ENCODE measurements at regions not wholly inside any gene's neighbourhood (a gene's known extent, or its start where the extent isn't known, plus 50 kb on each side); places are given as distances from the start of the nearest gene placed in this dataset.

DNA sequence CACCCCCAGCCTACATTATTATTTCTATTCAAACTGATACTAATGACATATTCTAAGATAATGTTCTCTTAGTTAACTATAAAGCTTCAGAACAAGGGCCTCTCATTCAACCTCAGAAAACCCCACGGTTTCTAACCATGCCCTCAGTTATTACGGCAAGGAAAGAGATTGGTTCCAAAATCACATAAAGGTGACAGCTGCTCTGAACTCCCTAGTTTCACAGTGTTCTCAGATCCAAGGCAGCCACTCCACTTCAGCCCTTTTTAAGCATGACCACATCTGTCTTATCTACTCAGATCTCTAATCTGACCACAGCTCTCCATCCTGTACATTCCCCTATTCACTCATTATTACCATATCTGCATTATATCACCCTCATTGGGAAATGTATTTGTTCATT is 98.8 kb upstream of the CEP85L start:
- TF ChIP-seq, protein P1, sequence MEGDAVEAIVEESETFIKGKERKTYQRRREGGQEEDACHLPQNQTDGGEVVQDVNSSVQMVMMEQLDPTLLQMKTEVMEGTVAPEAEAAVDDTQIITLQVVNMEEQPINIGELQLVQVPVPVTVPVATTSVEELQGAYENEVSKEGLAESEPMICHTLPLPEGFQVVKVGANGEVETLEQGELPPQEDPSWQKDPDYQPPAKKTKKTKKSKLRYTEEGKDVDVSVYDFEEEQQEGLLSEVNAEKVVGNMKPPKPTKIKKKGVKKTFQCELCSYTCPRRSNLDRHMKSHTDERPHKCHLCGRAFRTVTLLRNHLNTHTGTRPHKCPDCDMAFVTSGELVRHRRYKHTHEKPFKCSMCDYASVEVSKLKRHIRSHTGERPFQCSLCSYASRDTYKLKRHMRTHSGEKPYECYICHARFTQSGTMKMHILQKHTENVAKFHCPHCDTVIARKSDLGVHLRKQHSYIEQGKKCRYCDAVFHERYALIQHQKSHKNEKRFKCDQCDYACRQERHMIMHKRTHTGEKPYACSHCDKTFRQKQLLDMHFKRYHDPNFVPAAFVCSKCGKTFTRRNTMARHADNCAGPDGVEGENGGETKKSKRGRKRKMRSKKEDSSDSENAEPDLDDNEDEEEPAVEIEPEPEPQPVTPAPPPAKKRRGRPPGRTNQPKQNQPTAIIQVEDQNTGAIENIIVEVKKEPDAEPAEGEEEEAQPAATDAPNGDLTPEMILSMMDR (conservative IDR thresholded peaks at IDR 0.05; ENCODE audit: low read depth in 2 of 2), result no peak
- TF ChIP-seq EZH2 (IDR thresholded peaks at IDR 0.05; ENCODE audit: low read depth, unreplicated experiment) (no peak), CREB1 (CRISPR knock-in tag; IDR thresholded peaks at IDR 0.05; ENCODE audit: low read depth) (no peak), NANOG (IDR thresholded peaks at IDR 0.05; ENCODE audit: borderline replicate concordance) (no peak), POLR2AphosphoS5 (IDR thresholded peaks at IDR 0.05; ENCODE audit: low read depth) (no peak), EZH2phosphoT487 (IDR thresholded peaks at IDR 0.05; ENCODE audit: unreplicated experiment) (no peak), JUNB (IDR thresholded peaks at IDR 0.05; ENCODE audit: unreplicated experiment) (no peak), STAT1 (IDR thresholded peaks at IDR 0.05; ENCODE audit: unreplicated experiment) (no peak), ZNF331 (CRISPR knock-in tag; IDR thresholded peaks at IDR 0.05; ENCODE audit: low read depth) (no peak)
- TF ChIP-seq, protein P2, sequence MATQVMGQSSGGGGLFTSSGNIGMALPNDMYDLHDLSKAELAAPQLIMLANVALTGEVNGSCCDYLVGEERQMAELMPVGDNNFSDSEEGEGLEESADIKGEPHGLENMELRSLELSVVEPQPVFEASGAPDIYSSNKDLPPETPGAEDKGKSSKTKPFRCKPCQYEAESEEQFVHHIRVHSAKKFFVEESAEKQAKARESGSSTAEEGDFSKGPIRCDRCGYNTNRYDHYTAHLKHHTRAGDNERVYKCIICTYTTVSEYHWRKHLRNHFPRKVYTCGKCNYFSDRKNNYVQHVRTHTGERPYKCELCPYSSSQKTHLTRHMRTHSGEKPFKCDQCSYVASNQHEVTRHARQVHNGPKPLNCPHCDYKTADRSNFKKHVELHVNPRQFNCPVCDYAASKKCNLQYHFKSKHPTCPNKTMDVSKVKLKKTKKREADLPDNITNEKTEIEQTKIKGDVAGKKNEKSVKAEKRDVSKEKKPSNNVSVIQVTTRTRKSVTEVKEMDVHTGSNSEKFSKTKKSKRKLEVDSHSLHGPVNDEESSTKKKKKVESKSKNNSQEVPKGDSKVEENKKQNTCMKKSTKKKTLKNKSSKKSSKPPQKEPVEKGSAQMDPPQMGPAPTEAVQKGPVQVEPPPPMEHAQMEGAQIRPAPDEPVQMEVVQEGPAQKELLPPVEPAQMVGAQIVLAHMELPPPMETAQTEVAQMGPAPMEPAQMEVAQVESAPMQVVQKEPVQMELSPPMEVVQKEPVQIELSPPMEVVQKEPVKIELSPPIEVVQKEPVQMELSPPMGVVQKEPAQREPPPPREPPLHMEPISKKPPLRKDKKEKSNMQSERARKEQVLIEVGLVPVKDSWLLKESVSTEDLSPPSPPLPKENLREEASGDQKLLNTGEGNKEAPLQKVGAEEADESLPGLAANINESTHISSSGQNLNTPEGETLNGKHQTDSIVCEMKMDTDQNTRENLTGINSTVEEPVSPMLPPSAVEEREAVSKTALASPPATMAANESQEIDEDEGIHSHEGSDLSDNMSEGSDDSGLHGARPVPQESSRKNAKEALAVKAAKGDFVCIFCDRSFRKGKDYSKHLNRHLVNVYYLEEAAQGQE (IDR thresholded peaks at IDR 0.05; ENCODE audit: unreplicated experiment), result no peak
- TF ChIP-seq, protein P3, sequence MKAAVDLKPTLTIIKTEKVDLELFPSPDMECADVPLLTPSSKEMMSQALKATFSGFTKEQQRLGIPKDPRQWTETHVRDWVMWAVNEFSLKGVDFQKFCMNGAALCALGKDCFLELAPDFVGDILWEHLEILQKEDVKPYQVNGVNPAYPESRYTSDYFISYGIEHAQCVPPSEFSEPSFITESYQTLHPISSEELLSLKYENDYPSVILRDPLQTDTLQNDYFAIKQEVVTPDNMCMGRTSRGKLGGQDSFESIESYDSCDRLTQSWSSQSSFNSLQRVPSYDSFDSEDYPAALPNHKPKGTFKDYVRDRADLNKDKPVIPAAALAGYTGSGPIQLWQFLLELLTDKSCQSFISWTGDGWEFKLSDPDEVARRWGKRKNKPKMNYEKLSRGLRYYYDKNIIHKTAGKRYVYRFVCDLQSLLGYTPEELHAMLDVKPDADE (IDR thresholded peaks at IDR 0.05), result no peak
